A172 (cell line): ENCODE measurements at regions not wholly inside any gene's neighbourhood (a gene's known extent, or its start where the extent isn't known, plus 50 kb on each side); places are given as distances from the start of the nearest gene placed in this dataset.

ENCODE experiments used
- DNase-seq: peaks from one replicate; pipeline ENCODE4 v3.0.0-alpha.2; 2015; ENCODE audit warnings: low spot score

DNA sequence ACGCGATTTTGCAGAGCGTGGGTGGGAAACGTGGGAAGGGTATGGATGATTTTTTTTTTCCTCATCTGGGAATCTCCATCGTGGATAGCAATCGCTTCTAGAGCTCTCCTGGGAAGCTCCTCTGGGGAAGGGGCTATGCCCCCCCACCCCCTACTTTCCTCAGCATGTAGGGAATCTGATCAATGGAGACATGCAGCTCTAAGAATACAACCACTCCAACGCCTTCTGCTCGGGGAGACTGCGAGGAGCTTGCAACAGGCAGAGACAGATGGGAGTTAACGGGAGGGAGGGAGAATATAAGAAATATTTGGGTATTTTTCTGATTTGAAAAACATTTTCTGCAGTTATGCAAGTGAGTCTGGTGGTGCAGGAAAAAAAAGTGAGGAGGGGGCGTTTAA is 104.6 kb upstream of the HSD17B12 start:
- DNase-seq, result no peak

DNA sequence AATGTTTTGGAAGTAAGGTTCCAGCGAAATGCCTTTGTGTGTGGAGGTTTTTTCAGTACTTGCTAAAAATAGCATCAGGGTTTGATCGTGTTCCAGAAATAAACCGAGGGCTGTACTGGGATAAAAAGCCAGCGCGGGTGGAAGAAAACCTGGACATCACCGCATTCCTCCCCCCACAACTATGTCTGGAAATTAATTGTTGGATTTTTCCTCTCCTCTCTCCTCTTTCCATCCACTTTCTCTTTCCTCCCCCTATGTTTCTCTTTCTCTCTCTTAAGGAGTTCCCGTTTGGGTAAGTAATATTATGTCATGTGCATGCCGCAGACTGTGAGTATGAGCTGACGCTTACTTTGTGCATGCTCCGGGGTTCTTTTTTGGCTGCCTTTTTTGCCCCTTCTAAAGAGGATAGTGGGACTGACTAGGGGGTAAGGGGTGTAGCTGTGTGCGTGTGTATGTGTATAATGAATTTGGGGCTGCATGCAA is 104.2 kb upstream of the HSD17B12 start:
- DNase-seq, result no peak

DNA sequence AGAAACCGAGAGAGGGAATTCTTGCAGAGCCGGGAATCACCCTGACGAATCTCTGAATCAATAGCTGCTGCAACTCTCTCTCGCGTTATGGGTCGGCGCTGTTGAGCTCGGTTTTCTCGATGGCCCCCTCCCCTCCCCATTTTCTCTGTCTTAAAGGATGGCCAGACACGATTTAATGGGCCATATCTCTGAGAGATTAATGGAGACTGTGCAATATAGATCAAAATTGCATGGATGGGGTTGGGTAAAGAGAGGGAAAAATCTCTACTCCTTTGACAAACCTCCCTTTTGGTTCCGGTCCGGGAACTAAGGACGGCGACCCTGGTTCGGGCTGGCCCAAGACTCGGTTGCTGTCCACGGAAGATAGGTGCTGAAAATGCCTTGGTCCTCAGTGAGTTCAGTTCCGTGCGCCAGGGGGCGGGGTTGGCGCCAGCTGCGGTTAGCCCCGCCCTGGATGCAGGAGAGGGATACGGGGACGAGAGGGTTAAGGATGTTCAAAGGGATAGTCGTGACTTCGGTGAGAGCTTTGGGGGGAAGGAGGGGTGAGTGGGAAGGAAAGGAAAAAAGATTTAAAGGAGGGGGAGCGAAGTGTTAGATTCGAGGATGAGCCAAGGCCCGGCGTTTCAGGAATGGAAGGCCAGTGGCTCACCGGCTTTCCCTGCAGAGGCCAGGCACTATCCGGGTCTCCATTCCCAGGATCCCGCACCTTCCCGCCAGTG is 103.6 kb upstream of the HSD17B12 start:
- peak; percentile 49 for DNase-seq

DNA sequence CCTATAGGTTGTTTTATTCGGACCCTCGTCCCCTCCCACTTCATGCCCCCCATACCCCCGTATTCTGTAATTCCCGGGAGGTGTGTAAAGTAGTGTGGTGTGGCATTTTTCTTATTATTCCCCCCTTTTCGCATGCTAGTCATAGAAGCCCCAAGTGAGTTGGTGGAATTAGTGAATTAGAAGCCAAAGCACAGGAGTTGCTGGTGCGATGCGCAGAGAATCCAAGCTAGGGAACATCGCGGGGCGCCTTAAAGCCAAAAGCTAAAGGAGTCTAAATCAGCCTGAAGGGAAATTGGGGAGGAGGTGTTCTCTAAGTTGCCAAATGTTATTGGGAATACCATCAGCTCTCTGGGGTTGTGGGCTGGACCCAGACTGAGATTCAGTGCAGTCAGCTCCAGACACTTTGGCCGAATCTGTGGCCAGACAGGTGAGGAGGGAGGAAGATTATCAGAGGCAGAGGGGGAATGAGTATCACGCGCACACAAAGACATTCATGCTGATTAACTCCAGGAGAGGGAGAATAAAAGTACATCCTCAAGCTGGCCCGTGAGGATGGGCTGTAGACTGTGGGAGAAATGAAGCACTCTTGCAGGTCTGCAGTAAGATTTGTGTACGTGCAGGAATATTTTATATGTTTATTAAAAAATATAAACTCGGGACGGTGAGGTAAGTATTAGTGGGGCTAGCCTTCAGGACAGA is 102.8 kb upstream of the HSD17B12 start:
- no peak for DNase-seq

DNA sequence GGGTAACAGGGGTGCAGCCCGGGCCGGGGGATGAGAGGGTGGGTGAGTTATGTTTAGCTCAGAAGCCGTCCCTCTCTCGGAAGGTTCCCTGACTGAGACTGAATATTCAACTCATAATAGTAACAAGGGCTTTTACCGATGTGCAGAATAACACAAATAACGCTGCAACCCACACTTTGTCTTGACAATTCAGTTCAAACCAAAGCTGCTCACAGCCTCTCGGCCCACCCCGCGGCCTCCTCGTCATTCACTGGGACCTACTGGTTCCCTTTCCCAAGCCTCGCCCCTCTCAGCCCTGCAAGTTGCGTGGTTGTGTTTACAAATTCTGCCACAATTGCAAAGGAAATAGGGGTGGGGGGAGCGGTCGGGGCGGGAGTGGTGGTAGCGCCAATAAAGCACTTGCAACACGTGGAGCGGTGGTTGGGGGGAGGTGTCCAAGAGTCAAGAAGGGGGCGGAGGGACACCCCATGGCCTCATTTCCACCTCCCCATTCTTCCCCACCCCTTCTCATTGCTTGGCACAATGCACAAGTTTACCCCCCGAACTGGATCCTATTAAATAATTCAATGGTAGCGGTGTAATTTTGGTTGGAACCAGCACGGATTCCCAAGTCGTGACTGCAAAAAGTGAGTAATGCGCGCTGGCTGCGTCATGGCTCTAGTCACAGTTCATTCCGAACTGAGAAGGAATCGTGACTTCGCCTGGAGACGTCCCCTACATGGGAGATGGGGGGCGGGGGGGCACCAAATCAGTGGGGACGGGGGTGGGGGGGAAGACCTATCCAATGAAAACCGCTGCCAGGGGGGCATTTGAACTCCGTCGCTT is 102.0 kb upstream of the HSD17B12 start:
- no peak for DNase-seq

DNA sequence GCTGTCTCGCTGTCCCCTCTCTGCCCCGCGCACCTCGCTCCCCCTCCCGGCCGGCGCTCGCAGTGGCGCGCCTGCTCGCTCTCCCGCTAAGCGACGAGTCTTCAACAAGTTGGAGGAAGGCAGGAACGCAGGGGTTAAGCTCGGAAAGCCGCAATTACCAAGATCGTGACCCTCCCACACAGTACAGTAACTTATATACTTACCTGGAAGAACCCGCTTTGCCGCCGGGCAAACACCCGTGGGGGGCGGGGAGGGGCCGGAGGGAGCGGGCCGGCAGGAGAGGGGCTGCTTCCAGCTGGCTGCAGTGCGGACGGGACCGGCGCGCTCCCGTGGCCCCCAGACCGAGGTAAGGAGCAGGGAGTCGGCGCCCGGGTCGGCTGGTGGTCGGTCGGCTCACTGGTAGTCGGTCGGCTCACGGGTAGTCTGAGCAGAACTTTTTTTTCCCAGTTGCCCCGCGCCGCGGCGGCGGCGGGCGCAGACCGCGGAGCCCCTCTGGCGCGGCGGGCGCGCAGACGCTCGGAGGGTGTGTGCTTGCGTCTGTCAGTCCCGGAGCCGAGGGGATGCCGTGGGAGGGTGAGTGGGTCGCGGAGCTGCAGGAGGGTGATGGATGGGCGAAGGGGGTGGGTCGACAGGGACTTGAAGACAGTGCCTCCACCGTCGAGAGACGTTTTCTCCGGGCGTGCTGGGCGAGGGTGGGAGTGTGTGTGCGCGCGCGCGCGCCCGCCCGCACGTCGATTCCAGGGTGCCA is 101.2 kb upstream of the HSD17B12 start:
- DNase-seq, result no peak

DNA sequence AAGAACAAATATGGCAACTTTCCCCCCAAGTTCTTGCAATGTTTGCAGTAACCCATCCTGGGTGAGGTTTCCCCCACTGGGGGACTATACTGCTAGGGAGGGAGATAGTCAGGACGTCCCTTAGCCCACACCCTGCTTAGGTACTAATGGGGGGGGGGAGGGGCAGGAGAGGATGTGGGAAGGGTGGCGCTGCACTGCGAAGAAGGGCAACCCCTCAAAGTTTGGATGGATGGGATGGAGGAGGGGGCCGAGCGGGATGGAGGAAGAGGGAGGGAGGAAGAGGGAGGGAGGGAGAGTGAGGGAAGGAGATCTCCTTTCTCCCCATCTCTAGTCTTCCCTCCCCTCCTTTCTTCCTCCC is 100.6 kb upstream of the HSD17B12 start:
- no peak for DNase-seq

DNA sequence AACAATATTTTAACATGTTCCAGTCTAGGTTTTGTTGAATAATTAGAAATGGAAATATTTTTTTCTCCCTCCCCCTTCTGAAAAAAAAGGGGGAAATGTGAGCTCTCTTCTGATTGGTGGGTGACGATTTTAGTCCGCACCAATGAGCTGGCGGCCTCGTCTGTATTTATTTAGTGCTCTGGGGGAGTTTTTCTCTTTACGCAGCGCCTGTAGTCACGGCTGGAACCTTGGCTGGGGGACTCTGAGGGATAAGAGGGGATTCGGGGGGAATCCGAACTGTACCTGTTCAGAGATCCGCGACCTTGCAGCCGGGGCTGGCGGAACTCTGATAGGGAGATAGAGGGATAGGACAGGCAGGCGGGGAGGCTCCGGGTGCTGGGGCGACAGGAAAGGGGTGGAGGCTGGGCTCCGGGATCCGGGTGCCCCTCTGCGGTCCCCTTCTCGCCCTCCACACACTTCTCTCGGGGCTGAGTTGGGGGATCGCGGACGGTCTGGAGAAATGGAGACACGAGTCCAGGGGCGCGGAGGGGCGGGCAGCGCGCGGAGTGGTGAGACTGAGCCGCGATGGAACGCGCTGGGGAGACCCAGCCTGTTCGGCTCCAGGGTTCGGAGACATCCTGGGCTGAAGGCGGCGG is 99.7 kb upstream of the HSD17B12 start:
- no peak for DNase-seq

DNA sequence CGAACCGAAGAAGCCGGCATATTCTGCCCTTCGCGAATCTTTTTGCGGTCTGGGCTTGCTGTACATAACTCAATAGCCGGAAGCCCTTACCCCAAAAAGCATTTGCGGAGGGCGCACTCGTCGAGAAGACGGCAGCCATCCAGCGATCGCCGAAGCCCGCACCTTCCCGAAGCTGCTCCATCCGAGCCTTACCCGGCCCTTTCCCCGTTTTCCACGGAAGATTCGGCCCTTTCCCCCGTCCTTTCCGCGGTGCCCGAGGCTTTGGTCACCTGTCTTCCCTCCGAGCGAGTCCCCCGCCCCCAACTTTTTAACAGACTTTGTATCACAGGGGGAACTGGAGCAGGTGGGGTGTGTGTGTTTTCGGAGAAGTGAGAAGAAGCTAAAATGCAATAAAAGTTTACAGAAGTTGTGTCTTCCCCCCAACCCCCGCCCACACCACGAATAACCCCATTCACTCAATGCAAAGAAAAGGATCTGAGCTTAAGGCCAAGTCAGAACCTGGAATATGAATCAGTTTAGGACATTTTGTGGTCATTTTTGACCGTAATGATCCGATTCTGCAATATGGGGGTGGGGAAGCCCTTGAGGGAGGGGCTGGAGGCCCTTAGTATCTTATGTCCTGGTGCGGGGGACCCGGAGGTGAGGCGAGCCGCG is 99.0 kb upstream of the HSD17B12 start:
- DNase-seq, result no peak

DNA sequence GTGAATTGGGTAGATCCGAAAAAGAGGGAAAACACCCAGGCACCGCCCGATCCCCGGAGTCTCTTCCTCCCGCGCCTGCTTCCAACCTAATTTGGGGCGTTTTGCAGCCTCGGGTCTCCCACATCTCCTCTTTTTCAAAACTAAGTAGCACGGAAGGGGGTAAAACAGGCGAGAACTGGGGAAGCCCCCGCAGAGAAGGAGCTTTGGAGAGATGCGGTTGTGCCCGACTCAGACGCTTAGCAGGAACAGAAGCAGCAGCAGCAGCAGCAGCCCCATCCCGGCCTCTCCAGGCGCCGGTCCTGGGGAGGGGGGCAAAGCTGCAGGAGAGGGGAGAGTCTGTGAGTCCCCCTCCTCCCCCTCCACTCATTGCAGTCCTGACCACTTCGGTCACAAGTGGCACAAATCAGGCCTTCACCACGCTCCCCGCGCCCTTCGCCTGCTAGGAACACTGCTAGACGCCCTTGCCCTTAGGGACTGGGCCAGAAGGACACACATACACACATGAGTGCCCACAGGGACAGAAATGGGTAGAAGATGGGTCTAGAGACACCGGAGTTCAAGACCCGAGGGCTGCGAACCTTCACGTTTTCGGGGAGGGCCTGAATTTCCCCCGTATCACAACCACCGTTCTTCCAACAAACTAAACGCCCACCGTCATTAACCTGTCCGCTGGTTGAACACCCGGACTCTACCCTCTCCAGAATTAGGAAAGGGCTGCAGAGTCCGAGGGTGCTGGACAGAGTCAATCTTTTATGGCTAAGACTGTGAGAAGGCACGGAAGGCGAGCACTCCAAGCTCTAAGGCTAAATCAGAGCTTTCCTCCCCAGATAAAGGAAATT is 98.3 kb upstream of the HSD17B12 start:
- no peak for DNase-seq

DNA sequence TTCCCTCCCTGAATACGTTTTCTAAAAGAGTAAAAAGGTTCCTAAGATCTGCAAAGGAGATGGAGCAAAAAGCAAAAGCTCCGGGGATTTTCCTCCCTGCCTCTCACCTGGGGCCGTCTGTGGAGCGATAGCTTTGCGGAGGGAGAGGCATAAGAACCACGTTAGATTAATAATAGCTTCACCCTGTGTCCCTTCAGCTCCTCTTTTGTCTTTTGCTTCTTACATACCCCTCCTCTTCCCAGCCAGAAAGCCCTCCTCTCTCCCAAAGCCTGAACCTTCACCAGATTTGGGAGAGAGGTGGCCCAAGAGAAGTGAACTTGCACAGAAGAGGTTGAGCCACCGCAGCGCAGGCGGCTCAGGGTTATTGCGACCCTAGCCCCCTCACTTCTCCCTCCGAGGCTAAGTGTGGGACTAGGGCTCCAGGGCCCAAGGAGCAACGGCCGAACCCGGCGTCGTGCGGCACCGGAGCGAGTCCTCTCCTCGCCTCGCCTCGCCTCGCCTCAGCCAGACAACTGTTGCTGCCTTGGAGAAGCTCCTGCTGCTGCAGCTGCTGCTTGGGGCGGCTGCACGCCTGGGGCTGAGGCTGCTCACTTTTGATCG is 97.6 kb upstream of the HSD17B12 start:
- no peak for DNase-seq

DNA sequence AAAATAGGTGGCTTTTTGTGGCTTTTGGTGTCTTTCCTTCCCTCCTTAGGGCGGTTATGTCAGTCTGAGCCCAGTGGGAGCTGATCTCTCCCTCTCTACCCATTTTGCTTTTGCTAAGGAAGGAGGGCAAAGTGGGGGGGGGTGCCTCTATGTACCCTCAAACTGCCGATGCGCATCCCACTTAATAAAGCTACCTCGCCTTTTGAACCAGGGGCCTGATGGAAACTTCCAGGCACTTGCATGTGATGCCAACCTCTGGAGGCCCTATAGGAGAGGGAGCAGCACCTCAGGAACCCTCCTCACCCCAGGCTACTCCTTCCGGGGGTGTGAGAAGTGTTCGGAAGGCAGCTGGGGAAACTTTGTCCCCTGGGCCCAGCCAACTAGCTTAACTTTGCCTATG is 97.0 kb upstream of the HSD17B12 start:
- DNase-seq, result no peak

DNA sequence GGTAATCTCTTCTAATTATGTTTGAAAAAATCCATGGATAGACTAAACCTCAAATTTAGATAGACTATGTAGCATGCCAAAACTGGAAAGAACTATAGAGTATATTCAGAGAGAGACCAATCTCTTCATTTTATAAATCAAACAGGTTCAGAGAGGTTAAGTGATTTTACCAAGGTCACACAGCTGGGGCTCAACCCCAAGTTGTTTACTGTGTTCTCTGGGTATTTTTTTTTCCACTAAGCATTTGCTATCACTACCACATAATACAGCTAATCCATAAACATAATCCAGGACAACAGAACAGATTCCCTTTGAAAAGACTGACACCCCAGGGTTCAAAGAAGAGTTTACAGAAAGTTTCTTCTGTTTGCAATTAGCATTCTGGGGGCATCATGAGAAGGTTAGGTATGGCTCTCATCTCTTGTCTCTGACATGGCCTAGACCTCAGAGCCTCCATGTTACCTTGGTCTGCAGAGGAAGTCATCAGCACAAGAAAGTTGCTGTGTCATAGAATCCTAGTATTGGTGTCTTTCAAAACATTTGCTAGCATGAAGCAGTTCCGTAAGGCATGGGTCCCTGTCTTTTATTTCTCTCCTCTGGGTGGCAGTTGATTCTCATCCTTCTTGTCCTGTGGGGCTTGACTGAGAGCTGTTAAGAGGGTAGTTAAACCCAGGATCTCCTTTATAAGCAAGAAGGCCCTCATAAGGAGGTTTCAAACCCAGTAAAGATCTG is 94.5 kb upstream of the HSD17B12 start:
- DNase-seq, result no peak

DNA sequence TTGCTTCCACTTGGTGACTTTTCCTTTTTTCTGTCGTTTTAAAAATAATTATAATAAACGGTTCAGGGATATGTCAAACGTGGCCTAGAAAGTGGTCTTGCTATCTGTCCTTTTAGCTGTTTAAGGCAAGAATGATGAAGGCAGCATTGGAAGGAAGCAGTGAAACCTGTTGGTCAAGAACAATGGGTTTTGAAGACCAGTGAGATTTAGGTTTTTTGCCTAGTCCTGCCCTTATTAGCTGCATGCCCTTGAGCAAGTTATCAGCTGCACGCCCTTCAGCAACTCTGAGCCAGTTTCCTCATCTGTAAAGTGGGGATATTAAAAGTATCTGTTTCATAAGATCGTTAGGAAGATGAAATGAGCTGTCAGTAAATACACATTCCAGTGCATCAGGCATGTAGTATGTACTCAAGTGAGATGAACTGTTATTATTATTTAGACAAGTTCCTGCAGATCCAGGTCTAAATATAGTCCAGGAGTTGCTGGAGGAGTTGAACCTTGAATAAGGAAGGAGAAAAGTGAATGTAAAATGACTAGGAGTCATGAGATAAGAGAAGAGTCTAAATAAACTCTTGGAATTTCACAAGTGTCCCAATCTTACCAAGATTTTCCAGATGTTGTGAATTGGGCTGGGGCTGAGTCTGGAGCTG is 90.8 kb upstream of the HSD17B12 start:
- DNase-seq, result no peak

DNA sequence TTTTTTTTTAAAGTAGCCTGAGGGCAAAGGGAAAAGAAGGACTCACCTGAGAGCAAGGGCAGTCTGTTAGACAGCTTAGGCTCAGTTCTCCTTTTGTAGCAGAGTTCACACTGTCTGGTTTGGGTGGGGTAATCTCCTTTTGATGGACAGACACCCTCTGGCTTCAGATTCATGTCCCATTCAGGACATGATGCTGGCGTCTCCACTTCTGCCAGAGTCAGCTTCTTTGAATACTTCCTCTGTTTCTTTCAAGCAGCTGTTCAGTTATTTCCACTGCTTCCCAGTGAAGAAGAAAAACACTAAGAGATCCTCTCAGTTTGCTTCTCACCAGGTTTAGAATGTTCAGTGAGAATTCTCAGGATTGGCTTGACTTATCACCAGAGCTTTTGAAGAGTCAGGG is 79.0 kb upstream of the HSD17B12 start:
- no peak for DNase-seq

DNA sequence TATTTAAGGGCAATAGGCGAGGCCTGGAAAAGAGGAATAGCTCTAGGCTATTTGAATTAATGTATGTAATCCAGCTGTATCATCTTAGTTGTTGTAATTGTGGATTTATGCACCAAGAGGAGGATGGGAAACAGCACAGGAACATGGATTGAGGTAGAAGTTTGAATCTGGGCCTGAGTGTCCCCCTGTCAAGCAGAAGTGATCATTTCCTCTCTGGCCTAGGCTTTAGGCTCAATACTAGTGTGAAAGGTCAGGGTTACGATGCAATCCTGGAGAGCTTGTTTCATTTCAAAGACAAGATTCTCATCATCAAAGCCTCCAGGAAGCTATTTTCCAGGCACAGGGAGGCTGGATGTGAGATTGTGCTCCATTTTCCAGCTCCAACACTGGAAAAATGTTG is 77.9 kb upstream of the HSD17B12 start:
- no peak for DNase-seq

DNA sequence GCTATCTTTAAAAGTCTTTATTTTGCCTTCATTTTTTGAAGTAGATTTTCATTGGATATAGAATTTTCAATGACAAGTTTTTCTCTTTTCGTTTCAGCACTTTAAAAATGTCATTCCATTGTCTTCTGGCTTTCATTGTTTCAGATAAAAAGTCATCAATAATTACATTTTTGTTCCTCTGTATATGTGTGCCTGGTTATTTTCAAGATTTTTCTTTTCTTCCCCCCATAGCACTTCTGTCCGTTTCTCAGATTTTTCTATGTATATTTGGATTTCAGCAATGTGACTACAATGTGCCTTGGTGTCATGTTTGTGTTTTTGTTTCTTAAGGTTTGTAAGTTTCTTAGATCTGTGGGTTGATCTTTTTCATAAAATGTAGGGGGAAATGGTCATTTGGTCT is 66.3 kb upstream of the HSD17B12 start:
- DNase-seq, result no peak

DNA sequence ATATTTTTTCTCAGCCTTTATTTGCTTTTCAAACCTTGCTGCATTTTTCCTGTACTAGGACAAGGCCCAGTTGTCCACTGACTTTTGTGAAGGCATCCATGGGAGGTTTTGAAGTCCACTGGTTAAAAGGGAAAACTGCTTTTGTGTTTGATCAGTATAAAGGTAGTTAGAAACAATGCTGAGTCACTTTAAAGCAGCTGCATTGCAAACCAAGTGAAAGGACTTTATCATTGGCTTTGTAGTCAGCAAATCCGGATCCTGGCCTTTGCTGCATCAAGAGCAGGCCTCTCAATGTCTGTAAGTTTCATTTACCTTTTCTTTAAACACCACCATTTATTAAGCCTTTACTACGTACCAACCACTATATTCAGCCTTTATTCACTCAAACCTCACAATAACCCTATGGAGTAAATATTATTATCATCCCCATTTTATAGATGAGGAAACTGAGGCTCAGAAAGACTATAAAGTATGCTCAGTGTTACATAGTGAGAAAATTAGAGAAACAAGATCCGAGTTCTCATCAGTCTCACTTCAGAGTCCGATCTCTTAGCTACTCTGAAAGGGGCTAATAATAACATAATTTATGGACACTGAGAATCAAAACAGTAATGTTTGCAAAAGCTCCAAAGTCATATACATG is 60.6 kb upstream of the HSD17B12 start:
- no peak for DNase-seq
